HG03575 (cell line): ENCODE measurements at regions not wholly inside any gene's neighbourhood (a gene's known extent, or its start where the extent isn't known, plus 50 kb on each side); places are given as distances from the start of the nearest gene placed in this dataset.

Experiments used
- ATAC-seq: cut with Tn5 transposase; IDR thresholded peaks from one replicate; pipeline ENCODE4 v1.9.1; 2021; ENCODE audit not compliant: unreplicated experiment, insufficient number of reproducible peaks, low FRiP score; ENCODE audit errors: extremely low read depth

DNA sequence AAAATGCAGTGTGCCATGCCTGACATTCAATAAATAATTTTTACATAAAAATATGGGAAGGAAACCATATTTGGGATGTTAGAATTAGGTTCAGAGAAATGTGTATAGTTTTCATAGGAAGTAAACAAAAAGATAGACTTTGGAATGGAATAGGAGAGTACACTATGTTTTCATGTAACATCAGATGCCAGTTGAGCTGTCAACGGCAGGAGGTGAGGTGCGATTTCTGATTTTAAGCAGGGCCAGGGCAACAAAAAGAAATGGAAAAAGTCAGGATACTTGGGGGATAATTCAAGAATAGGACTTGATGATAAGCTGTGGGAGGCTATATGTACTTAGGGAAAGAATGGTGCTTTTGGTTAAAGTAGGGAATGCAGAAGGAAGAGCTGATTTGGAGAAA, 639.5 kb downstream of the OTOL1 start:
- no peak for ATAC-seq

DNA sequence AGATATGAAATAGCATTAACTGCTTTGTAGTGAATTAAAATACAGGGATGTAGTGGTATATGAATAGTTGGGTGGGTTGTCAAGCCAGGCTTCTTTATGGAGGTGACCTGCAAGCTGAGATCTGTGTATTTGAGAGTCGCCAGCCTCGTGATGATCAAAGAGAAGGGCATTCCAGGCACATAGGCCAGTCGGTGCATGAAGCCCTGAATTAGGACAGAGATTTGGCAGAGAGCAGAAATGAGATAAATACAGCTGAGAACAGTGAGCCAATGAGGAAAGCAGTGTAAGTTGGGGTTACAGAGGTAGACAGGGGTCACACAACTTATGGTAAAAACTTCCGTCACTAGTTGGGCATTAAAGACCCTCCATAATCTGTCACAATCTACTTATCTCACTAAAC, 641.9 kb downstream of the OTOL1 start:
- no peak for ATAC-seq

DNA sequence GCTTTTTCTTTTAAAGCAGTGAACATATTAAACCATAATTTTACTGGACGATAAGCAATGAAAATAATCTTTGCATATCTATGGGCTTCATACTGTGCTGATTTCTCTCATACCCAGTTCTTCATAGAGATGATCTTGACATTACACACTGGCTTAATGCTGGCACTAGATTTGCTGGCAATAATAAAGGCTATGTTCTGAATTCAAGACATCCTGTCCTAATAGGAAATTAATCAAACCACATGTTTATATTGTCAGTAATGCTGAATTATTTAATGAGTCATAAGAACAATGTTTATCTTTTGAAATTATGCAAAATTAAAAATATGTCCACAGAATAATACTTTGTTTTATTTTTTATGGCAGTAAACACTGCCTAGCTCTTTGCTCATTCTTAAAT, 643.2 kb downstream of the OTOL1 start:
- ATAC-seq: no peak

DNA sequence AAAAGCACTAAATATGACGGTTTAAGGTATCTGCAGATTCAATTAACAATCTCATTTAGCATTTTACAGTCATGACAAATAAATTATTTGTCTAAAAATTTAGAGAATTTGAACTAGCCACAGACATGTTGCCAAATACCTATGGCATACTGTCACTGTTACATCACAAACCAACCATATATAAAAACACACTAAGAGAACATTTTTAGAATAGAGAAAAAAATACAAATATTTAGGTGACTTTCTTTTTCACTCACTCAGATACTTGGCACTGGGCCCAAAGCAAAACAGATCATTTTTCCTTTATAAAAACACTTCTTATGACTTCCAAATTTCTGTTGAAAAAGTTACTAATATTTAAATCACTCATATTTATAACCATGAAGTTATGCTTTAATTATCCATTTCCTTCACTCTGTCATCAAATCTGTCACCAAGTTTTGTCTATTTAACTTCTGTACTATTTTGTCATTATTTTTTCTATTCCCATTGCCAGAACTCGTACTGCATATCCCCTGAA, 644.7 kb downstream of the OTOL1 start:
- no peak for ATAC-seq

DNA sequence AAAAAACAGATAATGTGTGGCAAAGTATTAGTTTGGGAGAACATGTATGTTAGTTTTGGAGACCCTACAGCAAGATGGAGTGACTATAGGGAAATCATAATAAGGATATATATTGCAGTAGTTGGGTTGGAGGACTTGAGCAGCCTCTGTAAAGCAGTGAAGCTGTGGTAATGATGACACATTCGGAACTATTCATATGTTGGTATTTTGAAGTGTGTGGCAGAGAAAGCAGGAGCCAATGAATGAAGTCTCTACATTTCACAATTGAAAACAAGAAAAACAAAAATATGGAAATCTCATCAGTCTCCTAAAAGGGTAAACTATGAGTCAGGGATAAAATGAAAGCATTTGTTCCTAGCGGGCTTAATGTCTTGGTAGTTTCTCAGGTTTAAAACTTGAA, 645.9 kb downstream of the OTOL1 start:
- ATAC-seq: no peak

DNA sequence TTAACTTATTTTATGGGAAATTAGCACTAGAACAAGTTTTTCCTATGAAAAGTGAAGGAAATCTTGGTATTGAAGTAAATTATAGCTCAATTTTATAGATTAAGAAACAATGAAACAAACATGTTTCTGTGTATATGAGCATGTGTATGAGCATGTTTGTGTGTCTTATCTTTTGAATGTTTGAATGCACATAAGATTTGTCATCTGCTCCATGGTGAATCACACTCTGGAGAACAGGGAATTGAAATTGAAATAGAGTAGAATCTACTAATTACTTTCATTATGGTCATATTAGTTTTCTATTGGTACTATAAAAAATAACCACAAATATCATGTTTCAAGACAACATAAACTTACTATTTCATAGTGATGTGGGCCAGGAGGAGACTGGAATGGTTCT, 646.6 kb downstream of the OTOL1 start:
- ATAC-seq: no peak

DNA sequence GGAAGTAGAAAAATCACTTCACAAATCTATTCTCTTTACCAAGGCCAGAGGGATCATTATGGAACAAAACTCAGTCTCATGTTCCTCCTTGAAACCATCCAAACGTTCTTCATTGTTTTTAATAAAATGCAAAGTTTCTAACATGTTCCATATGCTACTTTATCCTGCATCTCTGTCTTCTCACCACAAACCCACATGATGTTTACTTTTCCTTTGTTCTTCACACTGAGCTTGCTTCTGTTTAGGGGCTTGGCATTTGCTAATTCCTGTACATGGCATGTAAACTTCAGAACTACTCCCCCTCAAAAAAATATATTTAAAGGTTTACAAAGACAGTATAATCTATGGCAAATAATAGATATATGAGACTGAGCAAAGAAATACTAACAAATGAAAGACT, 651.4 kb downstream of the OTOL1 start:
- no peak for ATAC-seq

DNA sequence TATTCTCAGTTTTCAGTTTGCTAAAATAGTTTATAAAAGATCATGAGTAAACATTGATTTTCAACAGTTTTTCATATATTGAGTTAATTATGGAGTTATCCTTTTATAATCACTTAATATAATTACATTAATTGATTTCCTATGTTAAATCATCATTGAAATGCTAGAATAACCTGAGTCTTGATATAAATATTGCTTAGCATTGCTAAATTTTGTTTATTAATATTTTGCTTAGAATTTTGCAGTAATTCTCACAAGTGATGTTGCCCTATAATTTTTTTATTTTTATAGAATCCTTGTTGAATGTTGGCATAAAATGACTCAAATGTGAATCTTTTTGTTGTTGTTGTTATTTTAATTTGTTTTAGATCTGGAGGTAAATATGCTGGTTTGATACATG, 654.2 kb downstream of the OTOL1 start:
- no peak for ATAC-seq

DNA sequence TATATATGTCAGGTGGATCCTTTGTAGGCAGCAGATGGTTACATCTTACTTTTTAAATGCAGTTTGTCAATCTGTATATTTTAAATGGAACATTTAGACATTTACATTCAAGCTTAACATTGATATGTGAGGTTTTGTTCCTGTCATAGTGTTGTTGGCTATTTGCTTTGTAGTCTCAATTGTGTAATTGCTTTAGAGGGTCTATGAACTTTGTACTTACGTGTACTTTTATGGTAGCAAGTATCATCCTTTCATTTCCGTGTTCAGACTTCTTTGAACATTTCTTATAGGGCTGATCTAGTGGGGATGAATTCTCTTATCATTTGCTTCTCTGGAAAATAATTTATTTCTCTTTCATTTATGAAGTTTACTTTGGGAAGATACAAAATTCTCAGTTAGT, 656.0 kb downstream of the OTOL1 start:
- ATAC-seq: no peak

DNA sequence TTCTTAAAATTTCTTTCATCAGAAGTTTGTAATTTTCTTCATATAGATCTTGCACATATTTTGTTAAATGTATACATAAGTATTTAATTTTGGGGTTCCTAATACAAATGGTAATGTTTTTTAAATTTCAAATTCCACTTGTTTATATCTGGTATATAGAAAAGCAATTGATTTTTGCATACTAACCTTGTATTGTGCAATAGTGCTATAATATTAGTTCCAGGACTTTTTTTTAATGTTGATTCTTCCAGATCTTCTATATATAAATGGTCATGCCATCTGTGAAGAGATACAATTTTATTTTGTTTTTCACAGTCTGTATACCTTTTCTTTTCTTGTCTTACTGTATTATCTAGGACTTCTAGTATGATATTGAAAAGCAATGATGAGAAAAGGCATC, 665.0 kb downstream of the OTOL1 start:
- no peak for ATAC-seq

DNA sequence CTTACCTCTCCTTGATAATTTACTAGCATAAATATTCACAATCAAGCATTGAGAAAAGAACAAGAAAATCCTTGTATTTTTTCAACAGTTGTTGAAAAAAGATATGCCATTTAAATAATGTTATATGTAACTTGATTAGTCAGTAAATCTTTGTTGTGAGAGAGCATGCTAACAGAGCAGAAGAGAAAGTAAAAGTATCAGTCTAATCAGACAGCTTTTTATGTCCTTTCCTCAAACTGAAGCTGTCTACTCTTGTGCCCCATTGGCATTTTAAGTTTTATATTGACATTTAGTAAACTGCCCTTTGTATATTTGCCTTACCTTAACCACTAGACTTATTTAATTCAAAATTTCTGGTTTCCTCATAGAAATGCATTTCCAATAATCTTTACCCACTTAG, 668.7 kb downstream of the OTOL1 start:
- no peak for ATAC-seq

DNA sequence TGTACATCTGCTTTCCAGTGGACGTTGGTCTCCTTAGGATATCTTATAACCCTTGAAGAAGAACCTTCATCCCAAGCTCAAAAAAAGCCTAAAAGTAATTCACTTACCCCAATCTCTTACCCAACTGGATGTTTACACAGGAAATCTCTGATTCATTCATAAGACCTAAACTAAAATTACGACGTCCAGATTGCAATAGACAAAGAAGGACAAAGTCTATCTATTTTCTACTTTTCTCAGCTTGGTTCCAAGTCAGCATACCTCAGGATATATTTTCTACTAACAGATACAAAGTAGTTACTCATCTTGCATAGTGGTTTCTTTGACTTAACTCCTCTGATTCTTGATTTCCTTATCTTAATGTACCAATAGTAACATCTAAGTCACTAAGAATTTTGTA, 669.9 kb downstream of the OTOL1 start:
- ATAC-seq: no peak

DNA sequence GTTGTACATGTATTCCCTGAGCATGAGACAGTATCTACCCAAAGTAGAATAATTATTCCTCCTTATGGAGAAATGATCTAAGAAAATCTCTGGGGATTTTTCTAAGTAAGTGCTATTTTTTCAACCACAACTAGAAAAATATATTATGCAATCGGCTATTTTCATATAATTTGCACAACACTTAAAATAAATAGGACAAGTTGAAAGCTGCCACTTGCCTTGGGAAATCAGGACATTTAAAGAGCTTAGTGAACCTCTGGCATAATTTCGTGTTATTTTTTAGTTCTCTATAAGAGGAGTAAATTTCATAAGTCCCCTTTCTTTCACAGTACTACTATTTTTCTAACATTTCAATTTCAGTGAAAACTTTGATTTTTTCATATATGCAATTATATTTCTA, 672.1 kb downstream of the OTOL1 start:
- no peak for ATAC-seq

DNA sequence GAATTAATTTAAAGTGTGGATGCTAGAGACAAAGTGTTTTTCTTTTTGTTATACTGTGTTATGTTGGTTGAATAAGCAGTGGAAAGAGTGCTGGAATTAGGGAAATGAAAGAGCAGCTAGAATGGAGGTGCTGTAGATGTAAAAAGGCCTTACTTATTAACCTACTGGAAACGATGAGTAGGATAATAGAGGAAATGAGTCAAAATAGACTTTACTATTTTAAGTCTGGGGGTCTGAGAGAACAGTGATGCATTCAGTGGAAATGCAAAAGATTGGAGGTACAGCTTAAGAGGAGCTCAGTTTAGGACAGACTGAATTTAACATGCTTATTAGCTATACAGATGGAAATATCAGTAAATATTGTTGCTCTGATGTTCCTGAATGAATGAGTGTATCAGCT, 674.0 kb downstream of the OTOL1 start:
- ATAC-seq: no peak

DNA sequence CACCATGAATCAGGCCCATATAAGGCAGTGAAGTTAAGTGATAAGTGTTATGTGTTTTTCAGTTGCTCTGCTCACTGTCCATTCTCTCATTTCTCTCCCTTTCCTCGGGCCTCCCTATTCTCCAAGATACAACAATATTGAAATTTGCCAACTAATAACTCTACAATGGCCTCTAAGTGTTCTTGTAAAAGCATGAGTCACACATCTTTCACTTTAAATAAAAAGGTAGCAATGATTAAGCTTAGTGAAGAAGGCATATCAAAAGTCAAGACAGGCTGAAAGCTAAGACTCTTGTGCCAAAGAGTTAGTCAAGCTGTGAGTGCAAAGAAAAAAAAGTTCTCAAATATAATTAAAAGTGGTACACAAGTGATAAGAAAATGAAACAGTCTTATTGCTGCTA, 675.4 kb downstream of the OTOL1 start:
- no peak for ATAC-seq

DNA sequence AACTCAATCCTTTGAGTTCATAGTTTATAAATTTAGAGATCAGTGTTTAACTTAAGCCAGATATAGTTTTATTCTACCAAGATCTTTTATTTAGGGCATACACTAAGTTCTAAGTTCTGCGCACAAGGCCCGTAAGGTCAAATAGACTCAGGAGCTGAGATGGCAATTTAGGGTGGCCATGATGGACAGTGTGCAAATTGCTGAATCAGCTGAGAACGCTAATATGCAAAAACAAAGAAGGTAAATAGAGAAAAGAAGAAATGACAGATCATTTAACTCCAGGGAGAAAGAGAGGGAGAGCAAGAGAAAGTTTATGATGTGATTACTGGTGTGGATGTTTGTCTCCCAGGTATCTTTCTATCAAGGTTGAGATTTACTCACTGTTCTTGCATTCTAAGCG, 678.5 kb downstream of the OTOL1 start:
- no peak for ATAC-seq

DNA sequence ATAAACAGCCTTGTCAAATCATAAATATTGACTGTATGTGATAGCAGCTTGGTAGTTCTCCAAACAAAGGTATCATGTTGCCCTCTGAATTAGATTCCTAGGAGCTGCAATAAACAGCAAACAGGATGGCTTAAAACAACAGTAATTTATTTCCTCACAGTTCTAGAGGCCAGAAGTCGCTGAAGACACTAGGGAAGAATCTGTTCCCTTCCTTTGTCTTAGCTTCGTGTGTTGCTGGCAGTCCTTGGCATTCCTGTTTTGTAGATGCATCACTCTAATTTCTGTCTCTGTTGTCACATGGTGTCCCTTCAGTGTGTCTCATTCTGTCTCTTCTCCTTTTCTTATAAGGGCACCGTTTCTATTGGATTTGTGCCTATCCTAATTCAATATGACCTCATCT, 679.3 kb downstream of the OTOL1 start:
- ATAC-seq: no peak

DNA sequence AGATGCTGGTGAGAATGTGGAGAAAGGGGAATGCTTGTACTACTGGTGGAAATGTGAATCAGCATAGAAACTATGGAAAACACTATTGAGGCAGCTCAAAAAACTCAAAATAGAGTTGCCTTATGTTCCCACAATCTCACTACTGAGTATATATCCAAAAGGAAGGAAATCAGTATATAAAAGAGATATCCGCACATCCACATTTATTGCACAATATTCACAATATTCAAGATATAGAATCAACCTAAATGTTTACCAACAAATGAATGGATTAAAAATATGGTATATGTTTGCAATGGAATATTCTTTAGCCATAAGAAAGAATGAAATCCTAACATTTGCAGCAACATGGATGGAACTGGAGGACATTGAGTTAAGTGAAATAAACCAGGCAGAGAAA, 686.8 kb downstream of the OTOL1 start:
- no peak for ATAC-seq

DNA sequence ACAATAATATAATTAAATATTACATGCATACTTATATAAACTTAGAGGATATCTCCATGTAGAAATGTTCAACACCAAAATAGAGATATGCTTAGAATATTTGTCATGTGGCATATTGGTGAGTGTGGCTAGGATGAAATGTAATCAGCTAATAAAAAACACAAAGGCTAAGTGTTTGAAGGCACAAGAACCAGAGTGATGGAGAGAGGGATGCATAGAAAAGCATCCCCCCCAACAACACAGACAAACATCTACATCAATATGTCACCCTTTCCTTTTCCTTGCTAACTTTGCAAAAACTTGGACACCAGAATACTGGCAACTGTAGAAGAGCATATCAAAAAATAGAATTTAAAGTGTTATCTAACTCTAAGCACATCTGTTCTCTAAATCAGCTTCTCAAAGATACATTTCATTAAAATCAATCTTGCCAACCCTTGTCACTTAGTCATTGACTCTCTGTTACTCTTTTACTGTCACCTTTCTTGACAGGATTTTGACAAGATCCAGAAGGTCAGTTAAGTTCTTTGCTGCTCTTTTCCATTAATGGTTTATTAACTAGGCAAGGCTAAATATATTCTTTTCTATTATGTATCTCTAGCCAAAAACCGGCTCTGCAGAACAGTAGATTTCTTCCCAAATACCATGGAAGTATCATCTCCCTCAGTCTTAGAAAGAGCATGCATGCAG, 695.9 kb downstream of the OTOL1 start:
- no peak for ATAC-seq

DNA sequence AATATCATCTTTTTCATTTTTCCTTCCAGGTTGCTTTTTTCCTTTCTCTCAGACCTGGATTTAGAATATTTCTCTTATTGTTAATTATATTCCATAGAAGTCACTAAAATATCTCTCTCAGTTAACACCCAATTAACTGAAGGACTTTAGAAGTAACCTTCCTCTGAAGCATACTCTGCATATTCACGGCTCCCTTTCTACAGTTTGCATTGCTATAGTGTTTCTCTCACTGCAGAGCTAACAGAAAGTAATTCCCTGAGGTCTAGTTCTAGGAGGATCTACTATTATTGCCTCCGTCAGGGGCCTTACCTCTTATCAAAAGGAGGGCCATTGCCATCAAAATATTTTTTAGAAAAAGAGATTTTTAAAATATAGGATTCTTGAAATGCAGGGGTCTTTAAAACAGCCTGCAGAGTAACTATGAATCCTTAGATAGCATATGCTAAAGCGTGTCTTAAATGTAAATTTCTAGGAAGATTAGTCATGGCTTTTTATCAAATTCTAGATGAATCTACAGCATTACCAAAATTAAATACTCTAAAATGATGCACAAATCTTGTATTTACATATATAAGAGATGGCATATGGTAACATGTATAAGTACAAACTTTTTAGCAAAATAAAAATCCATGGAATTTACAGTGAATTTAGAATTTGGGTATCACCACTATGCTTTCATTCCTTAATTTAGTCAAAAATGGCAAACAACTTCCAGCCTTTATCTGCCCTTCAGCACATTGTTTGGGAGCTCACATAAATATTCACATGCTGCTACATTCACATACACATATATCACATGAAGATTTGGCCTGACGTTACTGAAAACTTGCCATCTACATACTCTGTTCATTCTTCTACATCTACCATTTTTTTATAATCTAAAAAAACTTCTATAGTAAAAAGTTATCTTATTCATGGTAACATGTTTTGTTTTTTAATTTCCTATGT, 696.8 kb downstream of the OTOL1 start:
- no peak for ATAC-seq
